ENCODE measurements at regions not wholly inside any gene's neighbourhood (a gene's known extent, or its start where the extent isn't known, plus 50 kb on each side); places are given as distances from the start of the nearest gene placed in this dataset.

GRCh38 chr4:164579270-164579942 lies 174.5 kb upstream of the SMIM31 start:
- ChIA-PET POLR2A (no interaction called here), CTCF (no interaction called here)
- H3K27me3 Mint-ChIP-seq (ENCODE audit: low read depth), result no peaks in the 10 kb centered on the region
- ATAC-seq, result no peak; the same call in 1 of the 2 replicates
- H3K36me3 Mint-ChIP-seq, result no peaks in the 10 kb centered on the region
- peaks cover 26% of the 10 kb centered on the region for H3K9me3 Mint-ChIP-seq
- no peak overlapping the region for H3K4me3 Mint-ChIP-seq
- no peak overlapping the region for H3K27ac Mint-ChIP-seq
- TF ChIP-seq PREB (CRISPR knock-in tag; IDR thresholded peaks at IDR 0.05; ENCODE audit: borderline replicate concordance) (no peak), ZNF232 (CRISPR knock-in tag; IDR thresholded peaks at IDR 0.05) (no peak), MLX (CRISPR knock-in tag; IDR thresholded peaks at IDR 0.05) (no peak), ATF3 (CRISPR knock-in tag; conservative IDR thresholded peaks at IDR 0.05) (no peak), ATF1 (CRISPR knock-in tag; IDR thresholded peaks at IDR 0.05) (no peak), ZNF532 (CRISPR knock-in tag; IDR thresholded peaks at IDR 0.05; ENCODE audit: borderline replicate concordance) (no peak), ZNF121 (CRISPR knock-in tag; IDR thresholded peaks at IDR 0.05) (no peak), IRF2 (CRISPR knock-in tag; IDR thresholded peaks at IDR 0.05; ENCODE audit: borderline replicate concordance, low read depth) (no peak), ZNF317 (CRISPR knock-in tag; IDR thresholded peaks at IDR 0.05; ENCODE audit: borderline replicate concordance, low read depth) (no peak), AFF4 (CRISPR knock-in tag; IDR thresholded peaks at IDR 0.05; ENCODE audit: borderline replicate concordance) (no peak), MYBL2 (CRISPR knock-in tag; IDR thresholded peaks at IDR 0.05) (no peak), TEAD4 (CRISPR knock-in tag; IDR thresholded peaks at IDR 0.05) (no peak), EMX1 (CRISPR knock-in tag; IDR thresholded peaks at IDR 0.05) (no peak), FOXP1 (CRISPR knock-in tag; IDR thresholded peaks at IDR 0.05; ENCODE audit: borderline replicate concordance) (no peak), FOXJ3 (CRISPR knock-in tag; IDR thresholded peaks at IDR 0.05; ENCODE audit: borderline replicate concordance) (no peak), ZNF396 (CRISPR knock-in tag; IDR thresholded peaks at IDR 0.05; ENCODE audit: borderline replicate concordance) (no peak), JUN (CRISPR knock-in tag; IDR thresholded peaks at IDR 0.05) (no peak), ZNF425 (CRISPR knock-in tag; conservative IDR thresholded peaks at IDR 0.05) (no peak), ZBTB43 (CRISPR knock-in tag; IDR thresholded peaks at IDR 0.05) (no peak)
- DNase-seq (ENCODE audit: low spot score), result no peak
- no peaks in the 10 kb centered on the region for H3K4me1 Mint-ChIP-seq

All from WTC11 (cell line).